Smooth muscle cell (in vitro differentiated cells): ENCODE measurements at regions not wholly inside any gene's neighbourhood (a gene's known extent, or its start where the extent isn't known, plus 50 kb on each side); places are given as distances from the start of the nearest gene placed in this dataset.

Experiments used
- DNase-seq: peaks from one replicate; lab custom pipeline; 2025; ENCODE audit not compliant: unreplicated experiment; lab: John Stamatoyannopoulos, UW
- H2AFZ ChIP-seq: fragments of 200-600 bp; sonication (generic); 2 replicates; pipeline ENCODE4 v1.6.0; 2016; ENCODE audit warnings: antibody characterized with exemption, low read depth, mild to moderate bottlenecking
- H3F3A ChIP-seq: fragments of 200-600 bp; sonication (generic); 2 replicates; pipeline ENCODE4 v1.6.0; 2017; ENCODE audit warnings: antibody characterized with exemption, low read depth
- H3K27ac ChIP-seq: fragments of 200-600 bp; sonication (generic); 2 replicates; pipeline ENCODE4 v1.5.1; 2016; ENCODE audit warnings: low read depth, mild to moderate bottlenecking
- H3K27me3 ChIP-seq: fragments of 200-600 bp; sonication (generic); 2 replicates; pipeline ENCODE4 v1.6.1; 2016; ENCODE audit warnings: low read depth, mild to moderate bottlenecking
- H3K36me3 ChIP-seq: fragments of 200-600 bp; sonication (generic); 2 replicates; pipeline ENCODE4 v1.5.1; 2016; ENCODE audit warnings: low read depth
- H3K4me1 ChIP-seq: fragments of 200-600 bp; sonication (generic); 2 replicates; pipeline ENCODE4 v1.5.1; 2016; ENCODE audit warnings: low read depth
- H3K4me2 ChIP-seq: fragments of 200-600 bp; sonication (generic); 2 replicates; pipeline ENCODE4 v1.6.0; 2016; ENCODE audit warnings: mild to moderate bottlenecking
- H3K4me3 ChIP-seq: fragments of 200-600 bp; sonication (generic); 2 replicates; pipeline ENCODE4 v1.5.1; 2016; ENCODE audit warnings: mild to moderate bottlenecking
- H3K79me2 ChIP-seq: fragments of 200-600 bp; sonication (generic); 2 replicates; pipeline ENCODE4 v1.6.0; 2016; ENCODE audit warnings: low read depth, mild to moderate bottlenecking
- H3K9ac ChIP-seq: fragments of 200-600 bp; sonication (generic); 2 replicates; pipeline ENCODE4 v1.6.0; 2016; ENCODE audit warnings: low read depth
- H3K9me3 ChIP-seq: fragments of 200-600 bp; sonication (generic); replicated peaks from 2 replicates; pipeline ENCODE4 v1.5.1; 2016; ENCODE audit warnings: low read depth
- H4K20me1 ChIP-seq: fragments of 200-600 bp; sonication (generic); 2 replicates; pipeline ENCODE4 v1.6.0; 2016; ENCODE audit warnings: low read depth
- CTCF ChIP-seq: fragments of 200-600 bp; sonication (generic); IDR thresholded peaks from 2 replicates; pipeline ENCODE4 v1.5.1; 2017; ENCODE audit warnings: borderline replicate concordance, mild to moderate bottlenecking, antibody characterized with exemption; ENCODE audit not compliant: insufficient read depth, poor library complexity, severe bottlenecking
- WGBS: methylation state at CpG from one replicate; pipeline ENCODE4 v1.1.7; 2016; ENCODE audit warnings: low lambda C conversion rate; 5-methylcytosine and 5-hydroxymethylcytosine counted together

- no peaks in the 10 kb centered on the region for H3K27me3 ChIP-seq
- no peaks in the 10 kb centered on the region for H3F3A ChIP-seq
- H3K36me3 ChIP-seq = no peaks in the 10 kb centered on the region
- no peaks in the 10 kb centered on the region for H3K9me3 ChIP-seq
- H3K4me3 ChIP-seq = no peak overlapping the region
- H3K27ac ChIP-seq = peak overlapping the region; percentile 92
- H3K9ac ChIP-seq = peak overlapping the region; percentile 78
- no peaks in the 10 kb centered on the region for H3K79me2 ChIP-seq
- WGBS = 42% methylated on average over 4 of the region's 4 CpGs
- peak overlapping the region; percentile 42 for H3K4me2 ChIP-seq
- no peak for DNase-seq
- no peaks in the 10 kb centered on the region for H4K20me1 ChIP-seq
- TF ChIP-seq CTCF = no peak
- peak overlapping the region; percentile 45 for H2AFZ ChIP-seq
- H3K4me1 ChIP-seq = peaks cover 8% of the 10 kb centered on the region
Observed at GRCh38 chr16:25553711-25554436, 137.9 kb upstream of the HS3ST4 start.

- peaks cover 8% of the 10 kb centered on the region for H3K4me1 ChIP-seq
- H3K9ac ChIP-seq = no peak overlapping the region
- no peaks in the 10 kb centered on the region for H3K27me3 ChIP-seq
- H3K9me3 ChIP-seq = no peaks in the 10 kb centered on the region
- DNase-seq = no peak
- no peaks in the 10 kb centered on the region for H3K36me3 ChIP-seq
- H3K4me3 ChIP-seq = no peak overlapping the region
- no peaks in the 10 kb centered on the region for H3F3A ChIP-seq
- H3K27ac ChIP-seq = no peak overlapping the region
- TF ChIP-seq CTCF = no peak
- no peaks in the 10 kb centered on the region for H3K79me2 ChIP-seq
- no peak overlapping the region for H3K4me2 ChIP-seq
- no peaks in the 10 kb centered on the region for H4K20me1 ChIP-seq
- WGBS = 96% methylated on average over 1 of the region's 1 CpG
- H2AFZ ChIP-seq = no peak overlapping the region
Observed at GRCh38 chr16:25550647-25551046, 141.1 kb upstream of the HS3ST4 start.

GRCh38 chr16:25546791-25547190 is 145.0 kb upstream of the HS3ST4 start:
- Histone ChIP-seq H3K4me1 (no peaks in the 10 kb centered on the region), H3K27me3 (no peaks in the 10 kb centered on the region), H3K9ac (no peak overlapping the region), H4K20me1 (no peaks in the 10 kb centered on the region), H3K27ac (no peak overlapping the region), H3K79me2 (no peaks in the 10 kb centered on the region), H3K36me3 (no peaks in the 10 kb centered on the region), H3K9me3 (no peaks in the 10 kb centered on the region), H3K4me2 (no peak overlapping the region), H3K4me3 (no peak overlapping the region), H3F3A (no peaks in the 10 kb centered on the region), H2AFZ (no peak overlapping the region)
- DNase-seq = no peak
- TF ChIP-seq CTCF = no peak
- 55% methylated on average over 4 of the region's 4 CpGs for WGBS

- no peaks in the 10 kb centered on the region for H3K4me1 ChIP-seq
- WGBS = 93% methylated on average over 3 of the region's 3 CpGs
- no peaks in the 10 kb centered on the region for H3F3A ChIP-seq
- no peaks in the 10 kb centered on the region for H3K9me3 ChIP-seq
- no peak overlapping the region for H3K4me2 ChIP-seq
- no peak overlapping the region for H3K9ac ChIP-seq
- no peak for DNase-seq
- no peaks in the 10 kb centered on the region for H3K36me3 ChIP-seq
- no peak for TF ChIP-seq CTCF
- no peaks in the 10 kb centered on the region for H3K79me2 ChIP-seq
- H3K27me3 ChIP-seq = no peaks in the 10 kb centered on the region
- H2AFZ ChIP-seq = no peak overlapping the region
- H3K4me3 ChIP-seq = no peak overlapping the region
- no peak overlapping the region for H3K27ac ChIP-seq
- H4K20me1 ChIP-seq = no peaks in the 10 kb centered on the region
Observed at GRCh38 chr16:25544294-25544693, 147.5 kb upstream of the HS3ST4 start.
